Vagina (tissue), 2 donors: ENCODE measurements at regions not wholly inside any gene's neighbourhood (a gene's known extent, or its start where the extent isn't known, plus 50 kb on each side); places are given as distances from the start of the nearest gene placed in this dataset.

Source experiments
- CTCF ChIP-seq, 3 experiments: fragments of 450-650 bp in 2 of 3; fragments of 200-600 bp in 1 of 3; sonication (generic) in 1 of 3; IDR thresholded peaks; one replicate each; pipeline ENCODE4 v1.5.1; 2017 to 2019; ENCODE audit warnings: antibody characterized with exemption in 3 of 3, mild to moderate bottlenecking in 2 of 3, moderate library complexity in 2 of 3
- POLR2A ChIP-seq, 2 donors: fragments of 450-650 bp; IDR thresholded peaks; one replicate each; pipeline ENCODE4 v1.6.1; 2017; ENCODE audit warnings: antibody characterized with exemption in 2 of 2, mild to moderate bottlenecking in 2 of 2, moderate library complexity in 2 of 2

GRCh38 chr7:3165681-3166580, 122.3 kb upstream of the CARD11 start:
- no peak for TF ChIP-seq CTCF (IDR thresholded peaks at IDR 0.05)
- no peak for TF ChIP-seq POLR2A (IDR thresholded peaks at IDR 0.05)
